ENCODE measurements at regions not wholly inside any gene's neighbourhood (a gene's known extent, or its start where the extent isn't known, plus 50 kb on each side); places are given as distances from the start of the nearest gene placed in this dataset.
"Not testable (repeated sequence)": the region's sequence is repeated elsewhere in the genome, so short reads cannot be mapped to it uniquely, and the experiment has no call there.

DNA sequence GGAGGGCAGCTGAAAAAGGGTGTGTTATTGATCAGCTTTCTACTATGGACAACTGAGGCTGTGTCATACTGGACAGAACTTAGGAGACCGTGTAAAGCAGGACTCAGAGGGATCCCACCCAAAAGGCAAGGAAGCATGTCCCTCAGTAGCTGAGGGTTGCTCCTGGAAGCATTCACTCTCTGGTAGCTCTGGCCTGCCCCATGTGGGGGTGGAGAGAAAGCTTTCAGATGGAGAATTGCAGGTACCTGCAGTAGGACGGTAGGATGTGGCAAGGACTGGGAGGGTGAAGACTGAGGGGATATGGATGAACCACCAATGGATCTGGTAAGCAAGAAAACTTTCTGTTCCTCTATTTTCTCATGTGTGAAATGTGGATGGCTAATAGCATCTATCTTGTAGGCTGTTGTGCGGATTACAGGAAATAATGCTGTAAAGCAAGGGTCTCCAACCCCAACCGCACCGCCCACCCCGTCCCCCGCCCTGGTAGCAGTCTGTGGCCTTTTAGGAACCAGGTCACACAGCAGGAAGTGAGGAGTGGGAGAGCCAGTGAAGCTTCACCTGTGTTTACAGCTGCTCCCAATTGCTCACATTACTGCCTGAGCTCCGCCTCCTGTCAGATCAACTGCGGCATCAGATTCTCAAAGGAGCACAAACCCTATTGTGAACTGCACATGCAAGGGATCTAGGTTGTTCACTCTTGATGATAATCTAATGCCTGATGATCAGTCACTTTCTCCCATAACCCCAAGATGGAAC is 157.7 kb upstream of the PROK2 start:
- TF ChIP-seq EP300 (IDR thresholded peaks at IDR 0.05; ENCODE audit: low read depth), result no peak
- TF ChIP-seq POLR2AphosphoS5 (IDR thresholded peaks at IDR 0.05), result no peak
- TF ChIP-seq, protein P1, sequence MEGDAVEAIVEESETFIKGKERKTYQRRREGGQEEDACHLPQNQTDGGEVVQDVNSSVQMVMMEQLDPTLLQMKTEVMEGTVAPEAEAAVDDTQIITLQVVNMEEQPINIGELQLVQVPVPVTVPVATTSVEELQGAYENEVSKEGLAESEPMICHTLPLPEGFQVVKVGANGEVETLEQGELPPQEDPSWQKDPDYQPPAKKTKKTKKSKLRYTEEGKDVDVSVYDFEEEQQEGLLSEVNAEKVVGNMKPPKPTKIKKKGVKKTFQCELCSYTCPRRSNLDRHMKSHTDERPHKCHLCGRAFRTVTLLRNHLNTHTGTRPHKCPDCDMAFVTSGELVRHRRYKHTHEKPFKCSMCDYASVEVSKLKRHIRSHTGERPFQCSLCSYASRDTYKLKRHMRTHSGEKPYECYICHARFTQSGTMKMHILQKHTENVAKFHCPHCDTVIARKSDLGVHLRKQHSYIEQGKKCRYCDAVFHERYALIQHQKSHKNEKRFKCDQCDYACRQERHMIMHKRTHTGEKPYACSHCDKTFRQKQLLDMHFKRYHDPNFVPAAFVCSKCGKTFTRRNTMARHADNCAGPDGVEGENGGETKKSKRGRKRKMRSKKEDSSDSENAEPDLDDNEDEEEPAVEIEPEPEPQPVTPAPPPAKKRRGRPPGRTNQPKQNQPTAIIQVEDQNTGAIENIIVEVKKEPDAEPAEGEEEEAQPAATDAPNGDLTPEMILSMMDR (IDR thresholded peaks at IDR 0.05), result no peak
- TF ChIP-seq POLR2A (IDR thresholded peaks at IDR 0.05), result no peak
- no peaks in the 10 kb centered on the region for H3K27me3 ChIP-seq
- in situ Hi-C loops (cut with MboI; ENCODE audit: low pct_ligation_motif_present in 1 of 4, low pct_unique_long_range_greater_than_20kb in 1 of 4, low sequenced_read_pairs in 3 of 4), result loop anchor here in 1 of 4 donors (25.0 kb wide), 1 partner anchor 1145 kb away; no protein-coding TSS in a partner anchor
- no peak for DNase-seq
- H3K4me3 ChIP-seq, result no peak overlapping the region
- WGBS, 2 donors (ENCODE audit: low coverage in 1 of 2), result 80 to 84% methylated on average over 2 to 9 of the region's 9 CpGs
- no peak overlapping the region for H3K27ac ChIP-seq
- intact Hi-C loops (cut with DNase I; ENCODE audit: low total_unique reads), result no loop called here
- no peaks in the 10 kb centered on the region for H3K9me3 ChIP-seq
- no peaks in the 10 kb centered on the region for H3K4me1 ChIP-seq
- H3K36me3 ChIP-seq, result no peaks in the 10 kb centered on the region

DNA sequence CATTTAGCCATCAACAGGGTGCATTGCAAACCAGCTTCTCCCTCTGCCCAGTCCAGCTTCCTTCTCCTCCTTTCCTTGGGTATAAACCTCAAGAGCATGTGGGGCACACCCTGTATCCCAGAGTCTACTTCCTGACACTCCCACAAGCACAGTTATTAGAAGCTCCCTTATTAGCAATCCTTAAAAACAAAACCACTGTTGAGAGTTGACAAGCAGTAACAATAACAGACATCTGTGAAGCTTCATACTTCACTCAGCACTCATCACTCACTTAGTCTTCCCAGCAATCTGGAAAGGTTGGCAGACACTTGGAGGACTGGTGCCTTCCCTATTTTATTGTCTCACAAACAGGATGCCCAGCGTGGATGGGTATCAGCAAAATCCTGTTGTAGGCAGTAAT is 155.5 kb upstream of the PROK2 start:
- Histone ChIP-seq H3K4me1 (no peaks in the 10 kb centered on the region), H3K9me3 (no peaks in the 10 kb centered on the region), H3K27ac (no peak overlapping the region), H3K36me3 (no peaks in the 10 kb centered on the region), H3K27me3 (no peaks in the 10 kb centered on the region), H3K4me3 (no peak overlapping the region)
- in situ Hi-C loops (cut with MboI; ENCODE audit: low pct_ligation_motif_present in 1 of 4, low pct_unique_long_range_greater_than_20kb in 1 of 4, low sequenced_read_pairs in 3 of 4), result loop anchor here in 1 of 4 donors (25.0 kb wide), 1 partner anchor 1147 kb away; no protein-coding TSS in a partner anchor
- intact Hi-C loops (cut with DNase I; ENCODE audit: low total_unique reads), result no loop called here
- 67 to 78% methylated on average over 1 of the region's 1 CpG for WGBS, 2 donors (ENCODE audit: low coverage in 1 of 2)
- DNase-seq, result no peak
- TF ChIP-seq POLR2A (IDR thresholded peaks at IDR 0.05) (no peak), POLR2AphosphoS5 (IDR thresholded peaks at IDR 0.05) (no peak), EP300 (IDR thresholded peaks at IDR 0.05; ENCODE audit: low read depth) (no peak)
- TF ChIP-seq, protein P1 (IDR thresholded peaks at IDR 0.05), result no peak

DNA sequence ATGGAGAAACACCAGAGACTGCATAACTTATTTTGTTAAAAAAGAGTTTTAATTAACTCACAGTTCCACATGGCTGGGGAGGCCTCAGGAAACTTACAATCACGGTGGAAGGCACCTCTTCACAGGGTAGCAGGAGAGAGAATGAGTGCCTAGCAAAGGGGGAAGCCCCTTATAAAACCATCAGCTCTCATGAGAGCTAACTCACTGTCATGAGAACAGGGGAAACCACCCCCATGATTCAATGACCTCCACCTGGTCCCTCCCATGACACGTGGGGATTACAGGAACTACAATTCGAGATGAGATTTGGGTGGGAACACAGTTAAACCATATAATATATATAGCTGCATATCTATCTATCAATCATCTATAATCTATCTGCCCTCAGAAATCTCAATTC is 153.1 kb upstream of the PROK2 start:
- DNase-seq; H3K4me1 ChIP-seq; H3K36me3 ChIP-seq; H3K27ac ChIP-seq; intact Hi-C loops (cut with DNase I; ENCODE audit: low total_unique reads); H3K9me3 ChIP-seq; H3K4me3 ChIP-seq; H3K27me3 ChIP-seq: not testable (repeated sequence)
- in situ Hi-C loops (cut with MboI; ENCODE audit: low pct_ligation_motif_present in 1 of 4, low pct_unique_long_range_greater_than_20kb in 1 of 4, low sequenced_read_pairs in 3 of 4), result loop anchor here in 1 of 4 donors (25.0 kb wide), 1 partner anchor 1149 kb away; no protein-coding TSS in a partner anchor
- 58 to 100% methylated on average over 1 to 3 of the region's 3 CpGs for WGBS, 2 donors (ENCODE audit: low coverage in 1 of 2)

DNA sequence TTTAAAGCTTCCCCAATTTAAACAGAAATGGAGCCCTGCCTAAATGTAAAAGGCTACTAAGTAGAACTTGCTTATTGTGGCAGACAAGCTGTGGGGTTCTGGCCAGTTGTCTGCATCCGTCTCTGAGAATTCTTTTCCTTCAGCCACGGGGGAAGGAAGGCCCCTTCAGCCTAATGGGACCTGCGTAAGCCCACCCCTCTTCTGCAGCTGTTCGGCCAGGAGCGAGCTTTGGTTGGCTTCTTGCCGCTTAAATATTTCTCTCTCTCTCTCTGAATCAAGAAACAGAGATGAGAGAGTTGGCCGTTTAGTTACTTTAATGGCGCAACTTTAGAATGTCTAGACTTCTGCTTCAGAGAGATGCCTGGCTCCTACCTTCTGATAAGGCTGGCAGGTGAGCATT is 151.7 kb upstream of the PROK2 start:
- no peak for TF ChIP-seq EP300 (IDR thresholded peaks at IDR 0.05; ENCODE audit: low read depth)
- TF ChIP-seq POLR2A (IDR thresholded peaks at IDR 0.05), result no peak
- no peak for TF ChIP-seq POLR2AphosphoS5 (IDR thresholded peaks at IDR 0.05)
- TF ChIP-seq, protein P1 (IDR thresholded peaks at IDR 0.05), result no peak
- DNase-seq, result no peak
- Histone ChIP-seq H3K4me1 (no peaks in the 10 kb centered on the region), H3K27me3 (no peaks in the 10 kb centered on the region), H3K4me3 (no peak overlapping the region), H3K9me3 (no peaks in the 10 kb centered on the region), H3K27ac (no peak overlapping the region), H3K36me3 (no peaks in the 10 kb centered on the region)
- in situ Hi-C loops (cut with MboI; ENCODE audit: low pct_ligation_motif_present in 1 of 4, low pct_unique_long_range_greater_than_20kb in 1 of 4, low sequenced_read_pairs in 3 of 4), result loop anchor here in 1 of 4 donors (25.0 kb wide), 1 partner anchor 1151 kb away; no protein-coding TSS in a partner anchor
- intact Hi-C loops (cut with DNase I; ENCODE audit: low total_unique reads), result no loop called here
- 94% methylated on average over 6 to 8 of the region's 8 CpGs for WGBS, 2 donors (ENCODE audit: low coverage in 1 of 2)

Data from transverse colon (tissue), 4 donors.